HCT116 (cell line): ENCODE measurements at regions not wholly inside any gene's neighbourhood (a gene's known extent, or its start where the extent isn't known, plus 50 kb on each side); places are given as distances from the start of the nearest gene placed in this dataset.

ENCODE experiments used
- ELF1 ChIP-seq: IDR thresholded peaks from 2 replicates; pipeline ENCODE4 v1.6.1; 2012; ENCODE audit warnings: low read depth, borderline replicate concordance
- POLR2A ChIP-seq: IDR thresholded peaks from 2 replicates; pipeline ENCODE4 v1.7.0; 2011; ENCODE audit warnings: borderline replicate concordance; ENCODE audit not compliant: insufficient read depth, insufficient read length; ENCODE audit errors: extremely low read depth
- POLR2AphosphoS5 ChIP-seq: IDR thresholded peaks from 2 replicates; pipeline ENCODE4 v1.6.1; 2011; ENCODE audit warnings: mild to moderate bottlenecking, low read depth, low read length, moderate library complexity
- TF ChIP-seq, protein P1 (sequence below), 3 experiments: fragments of 200-600 bp in 1 of 3; sonication (generic) in 1 of 3; IDR thresholded peaks in 2 of 3; conservative IDR thresholded peaks in 1 of 3; 2 replicates each; pipeline ENCODE4 v1.5.1; 2012 to 2017; ENCODE audit warnings: low read depth in 2 of 3, low read length in 2 of 3, antibody characterized with exemption in 1 of 3, borderline replicate concordance in 1 of 3, control low read depth in 1 of 3, mild to moderate bottlenecking in 1 of 3, mixed read lengths in 1 of 3, mixed run types in 1 of 3, moderate library complexity in 1 of 3; ENCODE audit not compliant: insufficient read depth in 1 of 3

- TF ChIP-seq, protein P1, sequence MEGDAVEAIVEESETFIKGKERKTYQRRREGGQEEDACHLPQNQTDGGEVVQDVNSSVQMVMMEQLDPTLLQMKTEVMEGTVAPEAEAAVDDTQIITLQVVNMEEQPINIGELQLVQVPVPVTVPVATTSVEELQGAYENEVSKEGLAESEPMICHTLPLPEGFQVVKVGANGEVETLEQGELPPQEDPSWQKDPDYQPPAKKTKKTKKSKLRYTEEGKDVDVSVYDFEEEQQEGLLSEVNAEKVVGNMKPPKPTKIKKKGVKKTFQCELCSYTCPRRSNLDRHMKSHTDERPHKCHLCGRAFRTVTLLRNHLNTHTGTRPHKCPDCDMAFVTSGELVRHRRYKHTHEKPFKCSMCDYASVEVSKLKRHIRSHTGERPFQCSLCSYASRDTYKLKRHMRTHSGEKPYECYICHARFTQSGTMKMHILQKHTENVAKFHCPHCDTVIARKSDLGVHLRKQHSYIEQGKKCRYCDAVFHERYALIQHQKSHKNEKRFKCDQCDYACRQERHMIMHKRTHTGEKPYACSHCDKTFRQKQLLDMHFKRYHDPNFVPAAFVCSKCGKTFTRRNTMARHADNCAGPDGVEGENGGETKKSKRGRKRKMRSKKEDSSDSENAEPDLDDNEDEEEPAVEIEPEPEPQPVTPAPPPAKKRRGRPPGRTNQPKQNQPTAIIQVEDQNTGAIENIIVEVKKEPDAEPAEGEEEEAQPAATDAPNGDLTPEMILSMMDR (IDR thresholded peaks at IDR 0.05 in 2 of 3, conservative IDR thresholded peaks at IDR 0.05 in 1 of 3; ENCODE audit: borderline replicate concordance in 1 of 3, insufficient read depth in 1 of 3, low read depth in 2 of 3, low read length in 2 of 3): no peak
- TF ChIP-seq POLR2AphosphoS5 (no peak), POLR2A (no peak), ELF1 (no peak)
Measured at GRCh38 chr11:91527380-91528030, 697.1 kb upstream of the FAT3 start.
